WTC11 (cell line): ENCODE measurements at regions not wholly inside any gene's neighbourhood (a gene's known extent, or its start where the extent isn't known, plus 50 kb on each side); places are given as distances from the start of the nearest gene placed in this dataset.

Experiments used
- ATF2 ChIP-seq: sonication (generic); formaldehyde crosslinking; IDR thresholded peaks from 2 replicates; pipeline ENCODE4 v1.8.1; 2022; ENCODE audit warnings: low read depth, missing genetic modification reagents, borderline replicate concordance
- CREB1 ChIP-seq: sonication (generic); formaldehyde crosslinking; IDR thresholded peaks from 2 replicates; pipeline ENCODE4 v1.8.0; 2023; ENCODE audit warnings: mild to moderate bottlenecking, missing genetic modification reagents
- CTCF ChIP-seq: fragments of 200-600 bp; IDR thresholded peaks from 2 replicates; pipeline ENCODE4 v1.8.0; 2022; ENCODE audit warnings: antibody characterized with exemption
- E2F5 ChIP-seq: sonication (generic); formaldehyde crosslinking; IDR thresholded peaks from 2 replicates; pipeline ENCODE4 v1.8.1; 2022; ENCODE audit warnings: mild to moderate bottlenecking, moderate library complexity, missing genetic modification reagents
- GABPB1 ChIP-seq: sonication (generic); formaldehyde crosslinking; IDR thresholded peaks from 2 replicates; pipeline ENCODE4 v1.8.1; 2023; ENCODE audit warnings: mild to moderate bottlenecking, missing genetic modification reagents
- JUN ChIP-seq: sonication (generic); formaldehyde crosslinking; IDR thresholded peaks from 2 replicates; pipeline ENCODE4 v1.8.0; 2023; ENCODE audit warnings: mild to moderate bottlenecking, missing genetic modification reagents
- MAX ChIP-seq: sonication (generic); formaldehyde crosslinking; IDR thresholded peaks from 2 replicates; pipeline ENCODE4 v1.8.0; 2022; ENCODE audit warnings: mild to moderate bottlenecking, missing genetic modification reagents
- MLX ChIP-seq: sonication (generic); formaldehyde crosslinking; IDR thresholded peaks from 2 replicates; pipeline ENCODE4 v1.8.1; 2023; ENCODE audit warnings: mild to moderate bottlenecking, missing genetic modification reagents, moderate library complexity
- MYBL2 ChIP-seq: sonication (generic); formaldehyde crosslinking; IDR thresholded peaks from 2 replicates; pipeline ENCODE4 v1.8.1; 2023; ENCODE audit warnings: mild to moderate bottlenecking, moderate library complexity, missing genetic modification reagents
- NR2C2 ChIP-seq: sonication (generic); formaldehyde crosslinking; IDR thresholded peaks from 2 replicates; pipeline ENCODE4 v1.8.0; 2022; ENCODE audit warnings: mild to moderate bottlenecking, missing genetic modification reagents
- RORB ChIP-seq: fragments of 250-450 bp; sonication (Bioruptor Pico); IDR thresholded peaks from 2 replicates; pipeline ENCODE4 v1.9.0; 2021; ENCODE audit warnings: mild to moderate bottlenecking
- USF2 ChIP-seq: sonication (generic); formaldehyde crosslinking; IDR thresholded peaks from 2 replicates; pipeline ENCODE4 v1.8.1; 2023; ENCODE audit warnings: mild to moderate bottlenecking, missing genetic modification reagents, moderate library complexity

- no peak for TF ChIP-seq ATF2 (CRISPR knock-in tag)
- TF ChIP-seq CTCF, result no peak
- no peak for TF ChIP-seq GABPB1 (CRISPR knock-in tag)
- TF ChIP-seq USF2 (CRISPR knock-in tag), result no peak
- no peak for TF ChIP-seq E2F5 (CRISPR knock-in tag)
- TF ChIP-seq MLX, result no peak
- TF ChIP-seq JUN (CRISPR knock-in tag), result no peak
- TF ChIP-seq MYBL2, result no peak
- TF ChIP-seq RORB (CRISPR knock-in tag), result no peak
- no peak for TF ChIP-seq CREB1 (CRISPR knock-in tag)
- TF ChIP-seq MAX, result no peak
- TF ChIP-seq NR2C2 (CRISPR knock-in tag), result no peak
Observed at GRCh38 chr12:91397866-91398532, 215.4 kb upstream of the DCN start.
